Smooth muscle cell (in vitro differentiated cells): ENCODE measurements at regions not wholly inside any gene's neighbourhood (a gene's known extent, or its start where the extent isn't known, plus 50 kb on each side); places are given as distances from the start of the nearest gene placed in this dataset.

ENCODE experiments used
- DNase-seq: peaks from one replicate; lab custom pipeline; 2025; ENCODE audit not compliant: unreplicated experiment; lab: John Stamatoyannopoulos, UW
- H2AFZ ChIP-seq: fragments of 200-600 bp; sonication (generic); 2 replicates; pipeline ENCODE4 v1.6.0; 2016; ENCODE audit warnings: antibody characterized with exemption, low read depth, mild to moderate bottlenecking
- H3F3A ChIP-seq: fragments of 200-600 bp; sonication (generic); 2 replicates; pipeline ENCODE4 v1.6.0; 2017; ENCODE audit warnings: antibody characterized with exemption, low read depth
- H3K27ac ChIP-seq: fragments of 200-600 bp; sonication (generic); 2 replicates; pipeline ENCODE4 v1.5.1; 2016; ENCODE audit warnings: low read depth, mild to moderate bottlenecking
- H3K27me3 ChIP-seq: fragments of 200-600 bp; sonication (generic); 2 replicates; pipeline ENCODE4 v1.6.1; 2016; ENCODE audit warnings: low read depth, mild to moderate bottlenecking
- H3K36me3 ChIP-seq: fragments of 200-600 bp; sonication (generic); 2 replicates; pipeline ENCODE4 v1.5.1; 2016; ENCODE audit warnings: low read depth
- H3K4me1 ChIP-seq: fragments of 200-600 bp; sonication (generic); 2 replicates; pipeline ENCODE4 v1.5.1; 2016; ENCODE audit warnings: low read depth
- H3K4me2 ChIP-seq: fragments of 200-600 bp; sonication (generic); 2 replicates; pipeline ENCODE4 v1.6.0; 2016; ENCODE audit warnings: mild to moderate bottlenecking
- H3K4me3 ChIP-seq: fragments of 200-600 bp; sonication (generic); 2 replicates; pipeline ENCODE4 v1.5.1; 2016; ENCODE audit warnings: mild to moderate bottlenecking
- H3K79me2 ChIP-seq: fragments of 200-600 bp; sonication (generic); 2 replicates; pipeline ENCODE4 v1.6.0; 2016; ENCODE audit warnings: low read depth, mild to moderate bottlenecking
- H3K9ac ChIP-seq: fragments of 200-600 bp; sonication (generic); 2 replicates; pipeline ENCODE4 v1.6.0; 2016; ENCODE audit warnings: low read depth
- H3K9me3 ChIP-seq: fragments of 200-600 bp; sonication (generic); replicated peaks from 2 replicates; pipeline ENCODE4 v1.5.1; 2016; ENCODE audit warnings: low read depth
- H4K20me1 ChIP-seq: fragments of 200-600 bp; sonication (generic); 2 replicates; pipeline ENCODE4 v1.6.0; 2016; ENCODE audit warnings: low read depth
- WGBS: methylation state at CpG from one replicate; pipeline ENCODE4 v1.1.7; 2016; ENCODE audit warnings: low lambda C conversion rate; 5-methylcytosine and 5-hydroxymethylcytosine counted together
- TF ChIP-seq, protein P1 (sequence below): fragments of 200-600 bp; sonication (generic); IDR thresholded peaks from 2 replicates; pipeline ENCODE4 v1.5.1; 2017; ENCODE audit warnings: borderline replicate concordance, mild to moderate bottlenecking, antibody characterized with exemption; ENCODE audit not compliant: insufficient read depth, poor library complexity, severe bottlenecking

DNA sequence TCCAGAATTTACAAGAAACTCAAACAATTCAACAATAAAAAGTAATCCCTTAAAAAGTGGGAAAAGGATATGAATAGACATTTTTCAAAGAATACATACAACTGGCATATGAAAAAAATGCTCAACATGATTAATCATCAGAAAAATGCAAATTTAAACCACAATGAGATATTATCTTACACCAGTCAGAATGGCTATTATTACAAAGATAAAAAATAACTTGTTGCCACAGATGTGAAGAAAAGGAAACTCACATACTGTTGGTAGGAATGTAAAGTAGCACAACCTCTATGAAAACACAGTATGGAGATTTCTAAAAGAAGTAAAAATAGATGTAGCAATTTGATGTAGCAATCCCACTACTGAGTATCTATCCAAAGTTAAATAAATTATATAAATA lies 65.1 kb upstream of the DIAPH2 start:
- no peaks in the 10 kb centered on the region for H3K9me3 ChIP-seq
- H3K27ac ChIP-seq, result no peak overlapping the region
- H3K79me2 ChIP-seq, result no peaks in the 10 kb centered on the region
- no peak overlapping the region for H3K4me2 ChIP-seq
- no peaks in the 10 kb centered on the region for H3K4me1 ChIP-seq
- no peak for DNase-seq
- H2AFZ ChIP-seq, result no peak overlapping the region
- H3F3A ChIP-seq, result no peaks in the 10 kb centered on the region
- H3K4me3 ChIP-seq, result no peak overlapping the region
- no peaks in the 10 kb centered on the region for H3K27me3 ChIP-seq
- no peaks in the 10 kb centered on the region for H4K20me1 ChIP-seq
- H3K36me3 ChIP-seq, result no peaks in the 10 kb centered on the region
- TF ChIP-seq, protein P1, sequence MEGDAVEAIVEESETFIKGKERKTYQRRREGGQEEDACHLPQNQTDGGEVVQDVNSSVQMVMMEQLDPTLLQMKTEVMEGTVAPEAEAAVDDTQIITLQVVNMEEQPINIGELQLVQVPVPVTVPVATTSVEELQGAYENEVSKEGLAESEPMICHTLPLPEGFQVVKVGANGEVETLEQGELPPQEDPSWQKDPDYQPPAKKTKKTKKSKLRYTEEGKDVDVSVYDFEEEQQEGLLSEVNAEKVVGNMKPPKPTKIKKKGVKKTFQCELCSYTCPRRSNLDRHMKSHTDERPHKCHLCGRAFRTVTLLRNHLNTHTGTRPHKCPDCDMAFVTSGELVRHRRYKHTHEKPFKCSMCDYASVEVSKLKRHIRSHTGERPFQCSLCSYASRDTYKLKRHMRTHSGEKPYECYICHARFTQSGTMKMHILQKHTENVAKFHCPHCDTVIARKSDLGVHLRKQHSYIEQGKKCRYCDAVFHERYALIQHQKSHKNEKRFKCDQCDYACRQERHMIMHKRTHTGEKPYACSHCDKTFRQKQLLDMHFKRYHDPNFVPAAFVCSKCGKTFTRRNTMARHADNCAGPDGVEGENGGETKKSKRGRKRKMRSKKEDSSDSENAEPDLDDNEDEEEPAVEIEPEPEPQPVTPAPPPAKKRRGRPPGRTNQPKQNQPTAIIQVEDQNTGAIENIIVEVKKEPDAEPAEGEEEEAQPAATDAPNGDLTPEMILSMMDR, result no peak
- H3K9ac ChIP-seq, result no peak overlapping the region

DNA sequence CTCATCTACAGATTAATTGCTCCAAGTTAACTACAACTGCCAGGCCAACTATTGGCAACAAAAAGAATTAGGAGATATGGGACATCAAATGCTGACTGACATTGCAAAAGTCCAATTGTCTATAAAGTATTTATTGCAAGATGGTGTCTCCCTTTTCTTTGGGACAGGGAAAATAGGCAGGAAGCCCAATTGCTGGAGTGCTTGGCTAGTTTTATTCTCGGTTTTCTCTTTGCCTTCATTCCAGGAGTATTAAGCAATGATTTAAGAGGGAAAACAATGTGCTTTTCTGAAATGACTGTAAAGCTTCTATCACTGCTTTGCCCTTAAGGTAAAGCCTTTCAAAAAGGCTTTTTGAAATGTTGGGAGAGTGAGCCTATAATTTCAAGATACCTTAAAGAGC lies 62.8 kb upstream of the DIAPH2 start:
- H3F3A ChIP-seq, result no peaks in the 10 kb centered on the region
- H4K20me1 ChIP-seq, result no peaks in the 10 kb centered on the region
- TF ChIP-seq, protein P1, result no peak
- no peak for DNase-seq
- no peak overlapping the region for H3K9ac ChIP-seq
- no peaks in the 10 kb centered on the region for H3K4me1 ChIP-seq
- WGBS, result 70% methylated on average over 1 of the region's 1 CpG
- H3K9me3 ChIP-seq, result no peaks in the 10 kb centered on the region
- H3K4me2 ChIP-seq, result no peak overlapping the region
- no peak overlapping the region for H2AFZ ChIP-seq
- H3K4me3 ChIP-seq, result no peak overlapping the region
- H3K27ac ChIP-seq, result no peak overlapping the region
- no peaks in the 10 kb centered on the region for H3K27me3 ChIP-seq
- H3K79me2 ChIP-seq, result no peaks in the 10 kb centered on the region
- no peaks in the 10 kb centered on the region for H3K36me3 ChIP-seq
